ENCODE measurements at regions not wholly inside any gene's neighbourhood (a gene's known extent, or its start where the extent isn't known, plus 50 kb on each side); places are given as distances from the start of the nearest gene placed in this dataset.
"Not testable (repeated sequence)": the region's sequence is repeated elsewhere in the genome, so short reads cannot be mapped to it uniquely, and the experiment has no call there.

- no peak for FAIRE-seq
Observed at GRCh38 chrX:20711366-20711765, 444.7 kb upstream of the RPS6KA3 start.

- FAIRE-seq, result no peak
Observed at GRCh38 chrX:20693078-20693477, 426.4 kb upstream of the RPS6KA3 start.

GRCh38 chrX:20686256-20686655 lies 419.5 kb upstream of the RPS6KA3 start:
- no peak for FAIRE-seq

GRCh38 chrX:20685652-20686051 lies 418.9 kb upstream of the RPS6KA3 start:
- FAIRE-seq, result no peak

GRCh38 chrX:20681683-20682082 lies 415.0 kb upstream of the RPS6KA3 start:
- no peak for FAIRE-seq

GRCh38 chrX:20680998-20681397 lies 414.3 kb upstream of the RPS6KA3 start:
- no peak for FAIRE-seq

GRCh38 chrX:20672476-20672875 lies 405.8 kb upstream of the RPS6KA3 start:
- no peak for FAIRE-seq

- FAIRE-seq, result not testable (repeated sequence)
Observed at GRCh38 chrX:20671746-20672145, 405.0 kb upstream of the RPS6KA3 start.

- no peak for FAIRE-seq
Observed at GRCh38 chrX:20670611-20671010, 403.9 kb upstream of the RPS6KA3 start.

- no peak for FAIRE-seq
Observed at GRCh38 chrX:20668550-20668949, 401.8 kb upstream of the RPS6KA3 start.

- FAIRE-seq, result no peak
Observed at GRCh38 chrX:20666331-20666730, 399.6 kb upstream of the RPS6KA3 start.

GRCh38 chrX:20665481-20665880 lies 398.8 kb upstream of the RPS6KA3 start:
- no peak for FAIRE-seq

- FAIRE-seq, result no peak
Observed at GRCh38 chrX:20664774-20665173, 398.1 kb upstream of the RPS6KA3 start.

- no peak for FAIRE-seq
Observed at GRCh38 chrX:20664131-20664530, 397.4 kb upstream of the RPS6KA3 start.

GRCh38 chrX:20663336-20663735 lies 396.6 kb upstream of the RPS6KA3 start:
- no peak for FAIRE-seq

GRCh38 chrX:20656721-20657120 lies 390.0 kb upstream of the RPS6KA3 start:
- no peak for FAIRE-seq

GRCh38 chrX:20654596-20655106 lies 387.9 kb upstream of the RPS6KA3 start:
- FAIRE-seq, result no peak

- FAIRE-seq, result no peak
Observed at GRCh38 chrX:20653070-20653469, 386.4 kb upstream of the RPS6KA3 start.

- FAIRE-seq, result no peak
Observed at GRCh38 chrX:20641954-20642353, 375.2 kb upstream of the RPS6KA3 start.

- no peak for FAIRE-seq
Observed at GRCh38 chrX:20639115-20639514, 372.4 kb upstream of the RPS6KA3 start.

- no peak for FAIRE-seq
Observed at GRCh38 chrX:20637351-20637750, 370.6 kb upstream of the RPS6KA3 start.

GRCh38 chrX:20633451-20633850 lies 366.7 kb upstream of the RPS6KA3 start:
- no peak for FAIRE-seq

GRCh38 chrX:20623448-20623847 lies 356.7 kb upstream of the RPS6KA3 start:
- no peak for FAIRE-seq

GRCh38 chrX:20620306-20620705 lies 353.6 kb upstream of the RPS6KA3 start:
- no peak for FAIRE-seq

GRCh38 chrX:20609916-20610415 lies 343.3 kb upstream of the RPS6KA3 start:
- no peak for FAIRE-seq

GRCh38 chrX:20606831-20607230 lies 340.1 kb upstream of the RPS6KA3 start:
- FAIRE-seq, result no peak

All from G401.6 (cell line).